ENCODE measurements at regions not wholly inside any gene's neighbourhood (a gene's known extent, or its start where the extent isn't known, plus 50 kb on each side); places are given as distances from the start of the nearest gene placed in this dataset.
A peak's percentile ranks its signal among the peaks of the same experiment; 100 is the strongest.

DNA sequence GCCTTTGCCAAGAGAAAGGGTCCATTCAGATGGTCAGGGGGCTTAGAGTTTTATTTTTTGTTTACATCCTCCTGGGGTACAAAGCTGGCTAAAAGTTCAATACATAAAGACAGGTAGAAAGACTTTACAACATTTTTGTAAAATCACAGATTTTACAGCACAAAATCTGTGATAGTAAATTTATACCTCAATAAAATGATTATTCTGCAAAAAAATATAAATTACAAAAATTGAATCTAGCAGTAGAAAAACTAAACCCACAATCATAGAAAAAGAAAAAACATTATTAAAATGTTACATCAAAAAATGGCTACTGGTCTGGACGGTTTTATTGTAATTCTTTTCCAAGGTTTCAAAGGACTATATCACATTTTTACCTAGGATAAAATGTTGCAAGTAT lies 674.2 kb upstream of the CHAC2 start:
- Histone ChIP-seq H3K36me3 (no peaks in the 10 kb centered on the region), H3K4me1 (no peaks in the 10 kb centered on the region), H3K4me3 (no peak overlapping the region), H3K27me3 (ENCODE audit: low read depth) (no peaks in the 10 kb centered on the region), H3K9me3 (no peaks in the 10 kb centered on the region), H3K27ac (no peak overlapping the region)
- ATAC-seq (no peak), DNase-seq (no peak)
- TF ChIP-seq, protein P1, sequence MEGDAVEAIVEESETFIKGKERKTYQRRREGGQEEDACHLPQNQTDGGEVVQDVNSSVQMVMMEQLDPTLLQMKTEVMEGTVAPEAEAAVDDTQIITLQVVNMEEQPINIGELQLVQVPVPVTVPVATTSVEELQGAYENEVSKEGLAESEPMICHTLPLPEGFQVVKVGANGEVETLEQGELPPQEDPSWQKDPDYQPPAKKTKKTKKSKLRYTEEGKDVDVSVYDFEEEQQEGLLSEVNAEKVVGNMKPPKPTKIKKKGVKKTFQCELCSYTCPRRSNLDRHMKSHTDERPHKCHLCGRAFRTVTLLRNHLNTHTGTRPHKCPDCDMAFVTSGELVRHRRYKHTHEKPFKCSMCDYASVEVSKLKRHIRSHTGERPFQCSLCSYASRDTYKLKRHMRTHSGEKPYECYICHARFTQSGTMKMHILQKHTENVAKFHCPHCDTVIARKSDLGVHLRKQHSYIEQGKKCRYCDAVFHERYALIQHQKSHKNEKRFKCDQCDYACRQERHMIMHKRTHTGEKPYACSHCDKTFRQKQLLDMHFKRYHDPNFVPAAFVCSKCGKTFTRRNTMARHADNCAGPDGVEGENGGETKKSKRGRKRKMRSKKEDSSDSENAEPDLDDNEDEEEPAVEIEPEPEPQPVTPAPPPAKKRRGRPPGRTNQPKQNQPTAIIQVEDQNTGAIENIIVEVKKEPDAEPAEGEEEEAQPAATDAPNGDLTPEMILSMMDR (IDR thresholded peaks at IDR 0.05): no peak
- intact Hi-C loops (cut with DNase I): no loop called here

DNA sequence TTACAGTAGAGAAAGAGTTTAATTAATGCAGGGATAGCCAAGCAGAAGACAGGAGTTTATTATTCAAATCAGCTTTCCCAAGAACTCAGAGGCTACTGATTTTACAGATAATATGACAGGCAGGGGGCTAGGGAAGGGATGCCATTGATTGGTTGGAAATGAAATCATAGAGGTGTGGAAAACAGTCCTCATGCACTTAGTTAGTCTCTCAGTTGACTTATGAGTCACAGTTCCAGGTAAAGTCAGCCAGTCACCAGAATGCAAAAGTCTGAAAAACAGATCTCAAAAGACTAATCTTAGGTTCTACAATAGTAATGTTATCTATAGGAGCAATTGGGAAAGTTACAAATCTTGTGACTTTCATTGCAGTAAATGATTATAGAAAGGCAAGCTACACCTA lies 676.4 kb upstream of the CHAC2 start:
- ATAC-seq (no peak), DNase-seq (no peak)
- Histone ChIP-seq H3K27ac (no peak overlapping the region), H3K4me1 (no peaks in the 10 kb centered on the region), H3K27me3 (ENCODE audit: low read depth) (no peaks in the 10 kb centered on the region), H3K36me3 (no peaks in the 10 kb centered on the region), H3K4me3 (no peak overlapping the region), H3K9me3 (no peaks in the 10 kb centered on the region)
- TF ChIP-seq, protein P1 (IDR thresholded peaks at IDR 0.05): no peak
- intact Hi-C loops (cut with DNase I): no loop called here

DNA sequence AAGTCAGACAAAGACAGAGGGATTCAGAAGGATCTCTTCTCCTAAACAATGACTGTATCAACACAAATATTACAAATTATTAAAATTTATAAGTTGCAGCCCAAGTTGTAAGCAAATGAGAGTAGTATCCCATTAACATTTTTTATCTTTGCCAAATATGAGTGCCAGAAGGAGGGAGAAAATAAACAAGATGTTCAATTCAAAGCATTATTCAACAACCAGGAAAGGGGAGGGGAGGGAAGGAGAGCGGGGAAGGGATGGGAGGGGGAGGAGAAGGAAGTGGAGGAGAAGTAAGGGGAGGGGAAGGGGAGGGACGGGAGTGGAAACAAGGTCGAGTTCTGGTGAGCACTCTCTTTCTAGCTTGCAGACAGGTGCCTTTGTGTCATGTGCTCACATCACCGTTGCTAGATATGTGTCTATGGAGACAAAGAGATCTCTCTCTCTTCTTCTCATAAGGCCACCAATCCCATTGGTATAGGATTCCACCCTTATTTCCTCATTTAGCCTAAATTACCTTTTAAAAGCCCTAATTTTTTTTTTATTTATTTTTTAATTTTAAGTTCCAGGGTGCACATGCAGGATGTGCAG lies 679.6 kb upstream of the CHAC2 start:
- DNase-seq: no peak
- intact Hi-C loops (cut with DNase I): no loop called here
- no peaks in the 10 kb centered on the region for H3K9me3 ChIP-seq
- TF ChIP-seq, protein P1 (IDR thresholded peaks at IDR 0.05): no peak
- no peak overlapping the region for H3K27ac ChIP-seq
- no peak overlapping the region for H3K4me3 ChIP-seq
- H3K27me3 ChIP-seq (ENCODE audit: low read depth): no peaks in the 10 kb centered on the region
- no peaks in the 10 kb centered on the region for H3K36me3 ChIP-seq
- ATAC-seq: no peak
- H3K4me1 ChIP-seq: no peaks in the 10 kb centered on the region

DNA sequence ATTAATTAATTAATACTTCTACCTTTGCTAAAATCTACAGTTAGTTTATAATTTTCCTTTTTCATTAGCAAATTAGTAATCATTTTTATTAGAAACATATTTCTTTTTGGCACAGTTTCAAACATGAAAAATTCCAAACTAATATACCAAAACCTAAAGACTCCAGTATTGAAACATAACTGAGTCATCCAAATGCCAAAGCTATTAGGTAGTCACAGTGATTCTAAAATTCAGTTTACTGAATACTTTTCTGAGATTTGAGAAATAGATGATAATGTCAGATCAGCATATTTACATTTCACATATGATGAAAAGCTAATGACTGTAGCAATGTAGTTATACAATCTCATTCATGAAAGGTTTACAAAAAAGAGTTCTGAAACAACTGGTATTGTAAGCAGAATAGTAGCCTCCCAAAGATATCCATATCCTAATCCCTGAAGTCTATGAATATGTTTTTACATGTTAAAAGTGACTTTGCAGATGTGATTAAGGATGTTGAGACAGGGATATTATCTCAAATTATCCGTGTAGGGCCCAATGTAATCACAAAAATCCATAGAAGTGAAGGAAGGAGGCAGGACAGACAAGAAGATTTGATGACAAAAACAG lies 680.2 kb upstream of the CHAC2 start:
- H3K9me3 ChIP-seq: no peaks in the 10 kb centered on the region
- H3K4me1 ChIP-seq: no peaks in the 10 kb centered on the region
- DNase-seq: no peak
- intact Hi-C loops (cut with DNase I): no loop called here
- TF ChIP-seq, protein P1 (IDR thresholded peaks at IDR 0.05): no peak
- H3K4me3 ChIP-seq: no peak overlapping the region
- H3K27ac ChIP-seq: no peak overlapping the region
- H3K27me3 ChIP-seq (ENCODE audit: low read depth): no peaks in the 10 kb centered on the region
- H3K36me3 ChIP-seq: no peaks in the 10 kb centered on the region
- no peak for ATAC-seq

DNA sequence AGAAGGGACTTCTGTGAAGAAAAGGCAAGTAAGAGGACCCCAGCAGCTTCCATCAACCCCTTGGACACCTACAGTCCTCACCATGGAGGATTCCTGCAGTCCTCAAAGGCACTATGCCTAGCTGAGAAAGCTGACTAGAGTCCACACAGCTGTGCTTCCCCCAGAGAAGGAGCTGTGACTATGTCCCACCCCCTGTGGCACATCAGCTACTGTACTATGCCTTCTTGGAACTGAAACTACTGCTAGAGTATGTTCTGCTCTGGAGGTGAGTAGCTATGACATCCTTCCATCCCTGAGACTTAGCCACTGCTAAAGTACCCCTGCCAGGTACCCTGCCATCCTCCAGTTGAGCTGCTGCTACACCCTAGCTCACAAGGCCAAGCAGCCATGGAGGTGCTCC lies 690.2 kb upstream of the CHAC2 start:
- Histone ChIP-seq H3K4me3 (no peak overlapping the region), H3K36me3 (no peaks in the 10 kb centered on the region), H3K27me3 (ENCODE audit: low read depth) (no peaks in the 10 kb centered on the region), H3K9me3 (no peaks in the 10 kb centered on the region), H3K4me1 (no peaks in the 10 kb centered on the region), H3K27ac (no peak overlapping the region)
- ATAC-seq: peak in 1 of 2 donors; percentile 34
- no peak for DNase-seq
- TF ChIP-seq, protein P1 (IDR thresholded peaks at IDR 0.05): no peak
- intact Hi-C loops (cut with DNase I): no loop called here
